ENCODE measurements at regions not wholly inside any gene's neighbourhood (a gene's known extent, or its start where the extent isn't known, plus 50 kb on each side); places are given as distances from the start of the nearest gene placed in this dataset.

- ATAC-seq (no peak), DNase-seq (no peak)
- Mint-ChIP-seq H3K4me3 (no peak overlapping the region), H3K36me3 (no peaks in the 10 kb centered on the region), H3K27ac (no peak overlapping the region), H3K9me3 (peaks cover 0 to 2% of the 10 kb centered on the region in 2 donors), H3K27me3 (ENCODE audit: low read depth in 2 of 2) (peaks cover 0 to 7% of the 10 kb centered on the region in 2 donors), H3K4me1 (no peaks in the 10 kb centered on the region)
- TF ChIP-seq, protein P1, sequence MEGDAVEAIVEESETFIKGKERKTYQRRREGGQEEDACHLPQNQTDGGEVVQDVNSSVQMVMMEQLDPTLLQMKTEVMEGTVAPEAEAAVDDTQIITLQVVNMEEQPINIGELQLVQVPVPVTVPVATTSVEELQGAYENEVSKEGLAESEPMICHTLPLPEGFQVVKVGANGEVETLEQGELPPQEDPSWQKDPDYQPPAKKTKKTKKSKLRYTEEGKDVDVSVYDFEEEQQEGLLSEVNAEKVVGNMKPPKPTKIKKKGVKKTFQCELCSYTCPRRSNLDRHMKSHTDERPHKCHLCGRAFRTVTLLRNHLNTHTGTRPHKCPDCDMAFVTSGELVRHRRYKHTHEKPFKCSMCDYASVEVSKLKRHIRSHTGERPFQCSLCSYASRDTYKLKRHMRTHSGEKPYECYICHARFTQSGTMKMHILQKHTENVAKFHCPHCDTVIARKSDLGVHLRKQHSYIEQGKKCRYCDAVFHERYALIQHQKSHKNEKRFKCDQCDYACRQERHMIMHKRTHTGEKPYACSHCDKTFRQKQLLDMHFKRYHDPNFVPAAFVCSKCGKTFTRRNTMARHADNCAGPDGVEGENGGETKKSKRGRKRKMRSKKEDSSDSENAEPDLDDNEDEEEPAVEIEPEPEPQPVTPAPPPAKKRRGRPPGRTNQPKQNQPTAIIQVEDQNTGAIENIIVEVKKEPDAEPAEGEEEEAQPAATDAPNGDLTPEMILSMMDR (IDR thresholded peaks at IDR 0.05) = no peak
- WGBS (ENCODE audit: insufficient coverage) = 86% methylated on average over 4 of the region's 4 CpGs
- intact Hi-C loops (cut with micrococcal nuclease) = no loop called here
- Histone ChIP-seq H3K27ac (ENCODE audit: low read length) (no peak overlapping the region), H3K36me3 (ENCODE audit: control insufficient read depth, insufficient read depth, low read length) (no peaks in the 10 kb centered on the region), H3K27me3 (ENCODE audit: control insufficient read depth, insufficient read depth, low read length) (no peaks in the 10 kb centered on the region), H3K9me3 (ENCODE audit: control insufficient read depth, insufficient read depth, low read length) (no peaks in the 10 kb centered on the region), H3K4me1 (ENCODE audit: control insufficient read depth, insufficient read depth, low read length) (peaks cover 3% of the 10 kb centered on the region), H3K4me3 (ENCODE audit: low read length) (no peak overlapping the region)
Observed at GRCh38 chr1:221164951-221165838, 286.0 kb downstream of the HLX start.

DNA sequence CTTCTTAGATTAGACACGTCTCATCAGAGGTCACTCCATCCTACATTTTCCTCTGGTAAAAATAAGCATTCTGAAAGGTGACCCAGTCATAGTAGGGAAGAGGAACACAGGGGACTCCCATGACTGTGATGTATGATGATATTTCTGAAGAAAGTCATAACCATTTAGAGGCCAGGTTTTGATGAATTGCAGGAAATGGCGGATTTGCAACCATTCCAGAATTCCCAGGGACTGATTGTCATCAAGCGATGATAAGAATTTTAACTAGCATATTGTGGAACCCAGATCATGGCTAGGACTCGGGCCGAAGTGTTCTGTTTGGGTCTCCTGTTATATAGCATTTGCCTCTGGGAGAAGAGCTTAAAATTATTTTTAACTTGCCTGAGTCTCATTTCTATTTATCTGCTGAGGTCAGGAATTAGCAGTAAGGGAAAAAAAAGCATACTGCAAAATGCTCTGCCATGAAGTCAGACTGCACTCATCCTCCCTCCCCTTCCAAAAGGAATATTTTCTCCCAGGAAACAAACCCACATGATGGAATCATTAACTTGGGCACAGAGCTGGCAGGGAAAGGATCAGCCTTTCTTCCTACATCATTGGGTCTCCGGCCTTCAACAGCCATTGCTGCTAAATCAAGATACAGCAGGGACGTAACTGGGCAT lies 286.7 kb downstream of the HLX start:
- Histone ChIP-seq H3K4me3 (ENCODE audit: low read length) (no peak overlapping the region), H3K4me1 (ENCODE audit: control insufficient read depth, insufficient read depth, low read length) (peaks cover 3% of the 10 kb centered on the region), H3K36me3 (ENCODE audit: control insufficient read depth, insufficient read depth, low read length) (no peaks in the 10 kb centered on the region), H3K27ac (ENCODE audit: low read length) (no peak overlapping the region), H3K9me3 (ENCODE audit: control insufficient read depth, insufficient read depth, low read length) (no peaks in the 10 kb centered on the region), H3K27me3 (ENCODE audit: control insufficient read depth, insufficient read depth, low read length) (no peaks in the 10 kb centered on the region)
- TF ChIP-seq, protein P1 (IDR thresholded peaks at IDR 0.05) = no peak
- ATAC-seq = no peak
- 69% methylated on average over 7 of the region's 7 CpGs for WGBS (ENCODE audit: insufficient coverage)
- intact Hi-C loops (cut with micrococcal nuclease) = no loop called here
- H3K27me3 Mint-ChIP-seq (ENCODE audit: low read depth in 2 of 2) = peaks cover 0 to 7% of the 10 kb centered on the region in 2 donors
- H3K27ac Mint-ChIP-seq = no peak overlapping the region
- H3K4me1 Mint-ChIP-seq = no peaks in the 10 kb centered on the region
- peaks cover 0 to 2% of the 10 kb centered on the region in 2 donors for H3K9me3 Mint-ChIP-seq
- no peaks in the 10 kb centered on the region for H3K36me3 Mint-ChIP-seq
- DNase-seq = no peak
- no peak overlapping the region for H3K4me3 Mint-ChIP-seq

DNA sequence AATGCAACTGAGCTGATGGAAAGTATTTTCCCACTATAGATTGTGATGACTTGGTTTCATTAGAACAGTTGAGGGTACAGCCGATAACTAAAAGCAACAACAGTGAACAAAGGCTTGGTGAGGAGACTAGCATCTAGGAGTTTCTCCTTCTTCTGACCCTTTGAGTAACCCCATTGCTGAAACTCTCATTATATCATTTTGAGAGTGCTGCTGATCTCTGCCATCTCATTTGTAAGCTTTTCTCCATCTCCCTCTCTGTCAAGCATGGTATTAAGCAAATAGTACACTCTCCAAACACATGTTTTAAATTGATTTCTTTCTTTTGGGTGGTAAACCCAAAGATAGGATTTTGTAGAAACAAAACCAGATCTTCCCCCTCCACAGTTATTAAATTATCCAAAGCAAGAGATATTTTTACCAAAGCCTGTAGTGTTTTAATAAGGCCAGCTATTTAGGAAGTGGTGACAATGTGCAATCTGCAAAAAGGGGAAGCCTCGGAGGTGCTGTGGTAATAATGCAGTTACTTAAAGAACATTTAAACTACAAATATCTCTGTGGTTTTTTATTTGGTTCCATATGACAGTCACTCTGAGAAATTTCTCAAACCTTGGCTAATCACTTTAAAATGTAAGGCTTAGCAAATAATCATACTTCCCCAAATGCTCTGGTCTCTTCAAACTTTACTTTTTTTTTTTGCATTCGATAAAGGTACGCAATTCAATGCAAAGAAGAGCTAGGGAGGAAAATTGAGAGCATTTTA lies 287.5 kb downstream of the HLX start:
- Histone ChIP-seq H3K4me3 (ENCODE audit: low read length) (no peak overlapping the region), H3K9me3 (ENCODE audit: control insufficient read depth, insufficient read depth, low read length) (no peaks in the 10 kb centered on the region), H3K4me1 (ENCODE audit: control insufficient read depth, insufficient read depth, low read length) (peaks cover 3% of the 10 kb centered on the region), H3K27ac (ENCODE audit: low read length) (no peak overlapping the region), H3K36me3 (ENCODE audit: control insufficient read depth, insufficient read depth, low read length) (no peaks in the 10 kb centered on the region), H3K27me3 (ENCODE audit: control insufficient read depth, insufficient read depth, low read length) (no peaks in the 10 kb centered on the region)
- H3K36me3 Mint-ChIP-seq = no peaks in the 10 kb centered on the region
- ATAC-seq (peak in 2 of 3 donors; percentile 30 to 76), DNase-seq (peak in 1 of 2 donors; percentile 3)
- TF ChIP-seq, protein P1 (IDR thresholded peaks at IDR 0.05) = no peak
- 24% methylated on average over 3 of the region's 4 CpGs for WGBS (ENCODE audit: insufficient coverage)
- intact Hi-C loops (cut with micrococcal nuclease) = no loop called here
- peaks cover 0 to 2% of the 10 kb centered on the region in 2 donors for H3K9me3 Mint-ChIP-seq
- H3K4me3 Mint-ChIP-seq = no peak overlapping the region
- peaks cover 0 to 7% of the 10 kb centered on the region in 2 donors for H3K27me3 Mint-ChIP-seq (ENCODE audit: low read depth in 2 of 2)
- no peaks in the 10 kb centered on the region for H3K4me1 Mint-ChIP-seq
- no peak overlapping the region for H3K27ac Mint-ChIP-seq

Measured in natural killer cell (primary cell).